ENCODE measurements at regions not wholly inside any gene's neighbourhood (a gene's known extent, or its start where the extent isn't known, plus 50 kb on each side); places are given as distances from the start of the nearest gene placed in this dataset.

DNA sequence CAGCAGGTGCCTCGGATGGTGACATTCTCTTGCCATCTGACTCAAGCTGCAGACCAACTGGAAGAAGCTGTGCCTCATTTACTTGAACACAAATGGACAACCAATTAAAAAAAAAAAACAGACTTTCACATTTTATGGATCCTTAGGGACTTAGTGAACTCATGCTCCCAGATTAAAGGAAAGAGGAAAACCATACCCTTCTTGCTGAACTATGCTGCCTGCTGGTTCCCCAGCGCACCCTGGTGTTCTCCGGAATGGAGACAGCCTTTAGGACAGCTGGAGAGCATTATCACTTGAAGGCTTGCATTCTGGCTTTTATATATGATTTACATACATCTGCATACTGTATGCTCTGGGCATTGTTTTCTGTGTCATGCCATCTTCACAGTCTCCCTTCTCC lies 370.7 kb downstream of the SLC4A3 start:
- H3K4me2 ChIP-seq (ENCODE audit: low read depth, low read length): no peak overlapping the region
- DNase-seq (ENCODE audit: low spot score) (no peak), ATAC-seq (peak; percentile 36; the same call in 1 of the 3 replicates), FAIRE-seq (no peak)
- in situ Hi-C loops (cut with HindIII; ENCODE audit: extremely low pct_ligation_motif_present, low pct_unique_long_range_greater_than_20kb) (loop anchor here (5.0 kb wide), 1 partner anchor 261 kb away; no protein-coding TSS in a partner anchor), intact Hi-C loops (cut with micrococcal nuclease; ENCODE audit: unreplicated experiment) (no loop called here)
- no peaks in the 10 kb centered on the region for H4K20me1 ChIP-seq (ENCODE audit: insufficient read depth, low read length)
- no peaks in the 10 kb centered on the region for H3K36me3 ChIP-seq (replicated peaks in 1 of 2; ENCODE audit: control insufficient read depth in 1 of 2, insufficient read depth in 2 of 2, low read length in 2 of 2)
- no peaks in the 10 kb centered on the region for H3K79me2 ChIP-seq (ENCODE audit: insufficient read depth, low read length)
- 58% methylated on average over 3 of the region's 3 CpGs for WGBS (ENCODE audit: low lambda C conversion rate)
- H3K9me3 ChIP-seq (ENCODE audit: low read length): no peaks in the 10 kb centered on the region
- no peak overlapping the region for H3K4me3 ChIP-seq (replicated peaks in 1 of 3; ENCODE audit: insufficient read depth in 1 of 3, low read depth in 2 of 3, low read length in 3 of 3)
- ChIA-PET CTCF (ENCODE audit: low intra/inter-chr PET ratio, low total read pairs) (interaction anchor here (1.5 kb wide), 1 partner anchor 262 kb away, joined by 9 read pairs; no protein-coding TSS in a partner anchor), POLR2A (no interaction called here)
- TF ChIP-seq STAG1 (CRISPR knock-in tag; IDR thresholded peaks at IDR 0.05) (0 out of 2 replicates have a peak, but pooled peaks have one; percentile 7), TBX2 (CRISPR knock-in tag; IDR thresholded peaks at IDR 0.05; ENCODE audit: borderline replicate concordance) (no peak), NR2C2 (CRISPR knock-in tag; IDR thresholded peaks at IDR 0.05; ENCODE audit: borderline replicate concordance) (no peak), ZBTB40 (IDR thresholded peaks at IDR 0.05) (no peak), ZBTB40 (CRISPR knock-in tag; IDR thresholded peaks at IDR 0.05) (no peak), CENPBD1 (CRISPR knock-in tag; IDR thresholded peaks at IDR 0.05; ENCODE audit: borderline replicate concordance, low read depth) (no peak), PPARG (CRISPR knock-in tag; conservative IDR thresholded peaks at IDR 0.05) (no peak)
- TF ChIP-seq, protein P1, sequence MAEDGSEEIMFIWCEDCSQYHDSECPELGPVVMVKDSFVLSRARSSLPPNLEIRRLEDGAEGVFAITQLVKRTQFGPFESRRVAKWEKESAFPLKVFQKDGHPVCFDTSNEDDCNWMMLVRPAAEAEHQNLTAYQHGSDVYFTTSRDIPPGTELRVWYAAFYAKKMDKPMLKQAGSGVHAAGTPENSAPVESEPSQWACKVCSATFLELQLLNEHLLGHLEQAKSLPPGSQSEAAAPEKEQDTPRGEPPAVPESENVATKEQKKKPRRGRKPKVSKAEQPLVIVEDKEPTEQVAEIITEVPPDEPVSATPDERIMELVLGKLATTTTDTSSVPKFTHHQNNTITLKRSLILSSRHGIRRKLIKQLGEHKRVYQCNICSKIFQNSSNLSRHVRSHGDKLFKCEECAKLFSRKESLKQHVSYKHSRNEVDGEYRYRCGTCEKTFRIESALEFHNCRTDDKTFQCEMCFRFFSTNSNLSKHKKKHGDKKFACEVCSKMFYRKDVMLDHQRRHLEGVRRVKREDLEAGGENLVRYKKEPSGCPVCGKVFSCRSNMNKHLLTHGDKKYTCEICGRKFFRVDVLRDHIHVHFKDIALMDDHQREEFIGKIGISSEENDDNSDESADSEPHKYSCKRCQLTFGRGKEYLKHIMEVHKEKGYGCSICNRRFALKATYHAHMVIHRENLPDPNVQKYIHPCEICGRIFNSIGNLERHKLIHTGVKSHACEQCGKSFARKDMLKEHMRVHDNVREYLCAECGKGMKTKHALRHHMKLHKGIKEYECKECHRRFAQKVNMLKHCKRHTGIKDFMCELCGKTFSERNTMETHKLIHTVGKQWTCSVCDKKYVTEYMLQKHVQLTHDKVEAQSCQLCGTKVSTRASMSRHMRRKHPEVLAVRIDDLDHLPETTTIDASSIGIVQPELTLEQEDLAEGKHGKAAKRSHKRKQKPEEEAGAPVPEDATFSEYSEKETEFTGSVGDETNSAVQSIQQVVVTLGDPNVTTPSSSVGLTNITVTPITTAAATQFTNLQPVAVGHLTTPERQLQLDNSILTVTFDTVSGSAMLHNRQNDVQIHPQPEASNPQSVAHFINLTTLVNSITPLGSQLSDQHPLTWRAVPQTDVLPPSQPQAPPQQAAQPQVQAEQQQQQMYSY (CRISPR knock-in tag; IDR thresholded peaks at IDR 0.05): no peak
- TF ChIP-seq, protein P2, sequence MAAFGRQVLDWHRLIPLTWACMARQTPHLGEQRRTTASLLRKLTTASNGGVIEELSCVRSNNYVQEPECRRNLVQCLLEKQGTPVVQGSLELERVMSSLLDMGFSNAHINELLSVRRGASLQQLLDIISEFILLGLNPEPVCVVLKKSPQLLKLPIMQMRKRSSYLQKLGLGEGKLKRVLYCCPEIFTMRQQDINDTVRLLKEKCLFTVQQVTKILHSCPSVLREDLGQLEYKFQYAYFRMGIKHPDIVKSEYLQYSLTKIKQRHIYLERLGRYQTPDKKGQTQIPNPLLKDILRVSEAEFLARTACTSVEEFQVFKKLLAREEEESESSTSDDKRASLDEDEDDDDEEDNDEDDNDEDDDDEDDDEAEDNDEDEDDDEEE (CRISPR knock-in tag; IDR thresholded peaks at IDR 0.05): no peak
- H3K4me1 ChIP-seq (ENCODE audit: insufficient read depth, low read length): no peaks in the 10 kb centered on the region
- no TSS peak for BruUV-seq (replicated peaks)
- no peak overlapping the region for H3K9ac ChIP-seq (ENCODE audit: insufficient read depth, low read depth, low read length)
- no peak overlapping the region for H2AFZ ChIP-seq (ENCODE audit: low read length)
- no peak overlapping the region for H3K27ac ChIP-seq (ENCODE audit: extremely low read length, insufficient read depth, low read length)
- peaks cover 0 to 29% of the 10 kb centered on the region in 2 experiments; a peak in 2 of 5 replicates for H3K27me3 ChIP-seq (ENCODE audit: control insufficient read depth in 1 of 2, insufficient read depth in 2 of 2, low read length in 2 of 2)
